Stimulated activated CD4-positive, alpha-beta T cell treated with anti-CD3 and anti-CD28 coated beads, TNF-alpha, amount 100 ng/mL, for 4 hours (primary cell): ENCODE measurements at regions not wholly inside any gene's neighbourhood (a gene's known extent, or its start where the extent isn't known, plus 50 kb on each side); places are given as distances from the start of the nearest gene placed in this dataset.
"Not testable (repeated sequence)": the region's sequence is repeated elsewhere in the genome, so short reads cannot be mapped to it uniquely, and the experiment has no call there.

Experiments
- DNase-seq, 3 experiments: peaks; one replicate each; pipeline ENCODE4 v3.0.0-alpha.2; 2020; ENCODE audit warnings: low read depth in 3 of 3

DNA sequence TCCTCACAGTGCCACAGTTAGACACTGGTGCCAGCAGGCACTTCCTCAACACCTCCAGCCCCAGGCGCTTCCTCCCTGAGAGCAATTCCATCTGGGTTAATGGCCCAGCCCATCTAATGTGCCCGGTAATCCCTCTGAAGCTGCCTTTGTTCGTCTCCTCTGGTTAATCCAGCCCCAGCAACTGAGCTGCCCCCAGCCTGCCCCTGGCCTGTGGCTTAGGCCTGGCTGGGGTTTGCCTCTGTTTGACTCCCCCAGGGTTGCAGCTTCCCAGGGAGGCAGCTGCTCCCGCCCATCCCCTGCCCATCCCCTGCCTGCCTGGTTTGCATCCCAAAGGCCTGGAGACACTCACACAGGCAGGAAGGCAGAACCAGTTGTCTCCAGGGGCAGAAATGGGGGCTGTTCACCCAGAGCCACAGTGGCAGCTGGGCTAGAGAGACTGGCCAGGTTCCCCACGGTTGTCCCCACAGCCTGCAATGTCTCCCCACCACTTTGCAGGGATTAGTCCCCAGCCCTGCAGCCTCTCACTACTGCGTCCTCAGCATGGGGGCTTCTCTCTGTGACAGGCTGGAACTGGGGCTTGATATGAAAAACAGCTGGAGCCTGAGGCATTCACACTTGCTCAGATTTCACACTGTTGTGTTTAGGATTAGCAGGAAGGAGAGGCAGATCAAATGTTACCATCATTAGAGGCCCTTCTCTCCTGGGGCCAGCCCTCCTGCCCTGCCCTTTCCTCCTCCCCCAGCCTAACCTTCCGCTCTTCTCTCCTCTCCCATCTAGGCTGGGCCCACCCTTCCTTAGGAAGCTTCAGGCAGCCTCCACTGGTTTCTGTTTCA is 120.2 kb downstream of the TLR5 start:
- no peak for DNase-seq

DNA sequence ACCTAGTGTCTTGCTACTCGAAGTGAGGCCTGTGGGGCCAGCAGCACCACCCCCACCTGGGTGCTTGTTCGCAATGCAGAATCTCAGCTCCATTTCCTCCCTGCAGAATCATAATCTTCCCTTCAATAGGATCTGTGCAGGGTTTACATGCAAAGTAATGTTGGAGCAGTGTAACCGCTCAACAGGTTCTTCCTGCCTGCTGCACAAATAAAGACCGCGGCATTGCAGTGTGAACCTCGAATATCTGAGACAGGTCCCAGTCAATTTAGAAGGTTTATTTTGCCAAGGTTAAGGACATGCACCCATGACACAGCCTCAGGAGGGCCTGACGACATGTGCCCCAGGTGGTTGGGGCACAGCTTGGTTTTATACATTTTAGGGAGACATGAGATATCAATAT is 119.2 kb downstream of the TLR5 start:
- DNase-seq, result no peak

DNA sequence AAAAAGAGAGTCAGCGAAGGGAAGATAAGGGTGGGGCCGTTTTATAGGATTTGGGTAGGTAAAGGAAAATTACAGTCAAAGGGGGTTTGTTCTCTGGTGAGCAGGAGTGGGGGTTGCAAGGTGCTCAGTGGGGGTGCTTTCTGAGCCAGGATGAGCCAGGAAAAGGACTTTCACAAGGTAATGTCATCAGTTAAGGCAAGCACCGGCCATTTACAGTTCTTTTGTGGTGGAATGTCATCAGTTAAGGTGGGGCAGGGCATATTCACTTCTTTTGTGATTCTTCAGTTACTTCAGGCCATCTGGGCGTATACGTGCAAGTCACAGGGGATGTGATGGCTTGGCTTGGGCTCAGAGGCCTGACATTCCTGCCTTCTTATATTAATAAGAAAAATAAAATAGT is 118.6 kb downstream of the TLR5 start:
- not testable (repeated sequence) for DNase-seq

DNA sequence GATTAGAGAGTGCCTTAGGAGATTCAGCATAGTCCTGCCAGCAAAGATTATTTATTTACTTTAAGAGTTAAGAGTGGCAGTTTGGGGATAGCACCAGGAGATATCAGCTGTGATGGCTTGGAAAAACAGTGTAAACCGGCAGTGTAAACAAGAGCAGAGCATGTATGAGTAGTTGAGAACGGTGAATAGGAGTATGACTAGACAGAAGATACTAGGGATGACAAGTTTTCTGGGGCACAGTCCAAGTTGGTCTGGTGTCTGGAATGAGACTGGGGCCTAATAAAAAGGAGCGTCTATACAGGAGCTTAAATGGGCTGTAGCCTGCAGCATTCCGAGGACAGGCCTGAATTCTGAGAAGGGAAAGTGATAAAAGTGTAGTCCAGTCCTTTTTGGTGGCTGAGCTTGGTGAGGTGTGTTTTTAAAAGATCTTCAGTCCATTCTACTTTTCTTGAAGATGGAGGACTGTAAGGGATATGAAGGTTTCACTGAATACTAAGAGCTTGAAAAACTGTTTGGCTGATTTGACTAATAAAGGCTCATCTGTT is 117.8 kb downstream of the TLR5 start:
- DNase-seq, result not testable (repeated sequence)

DNA sequence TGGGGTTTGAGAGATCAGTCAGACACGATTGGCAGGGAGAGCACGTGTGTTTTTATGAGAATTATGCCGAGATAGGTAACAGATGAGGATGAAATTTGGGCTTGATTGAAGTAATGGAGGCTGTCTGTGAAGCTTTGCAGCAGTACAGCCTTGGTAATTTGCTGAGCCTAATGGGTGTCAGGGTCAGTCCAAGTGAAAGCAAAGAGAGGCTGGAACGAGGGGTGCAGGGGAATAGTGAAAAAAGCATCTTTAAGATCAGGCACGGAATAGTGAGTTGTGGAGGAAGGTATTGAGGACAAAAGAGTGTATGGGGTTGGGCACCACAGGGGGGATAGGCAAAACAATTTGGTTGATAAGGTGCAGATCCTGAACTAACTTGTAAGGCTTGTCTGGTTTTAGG is 116.4 kb downstream of the TLR5 start:
- DNase-seq, result not testable (repeated sequence)

DNA sequence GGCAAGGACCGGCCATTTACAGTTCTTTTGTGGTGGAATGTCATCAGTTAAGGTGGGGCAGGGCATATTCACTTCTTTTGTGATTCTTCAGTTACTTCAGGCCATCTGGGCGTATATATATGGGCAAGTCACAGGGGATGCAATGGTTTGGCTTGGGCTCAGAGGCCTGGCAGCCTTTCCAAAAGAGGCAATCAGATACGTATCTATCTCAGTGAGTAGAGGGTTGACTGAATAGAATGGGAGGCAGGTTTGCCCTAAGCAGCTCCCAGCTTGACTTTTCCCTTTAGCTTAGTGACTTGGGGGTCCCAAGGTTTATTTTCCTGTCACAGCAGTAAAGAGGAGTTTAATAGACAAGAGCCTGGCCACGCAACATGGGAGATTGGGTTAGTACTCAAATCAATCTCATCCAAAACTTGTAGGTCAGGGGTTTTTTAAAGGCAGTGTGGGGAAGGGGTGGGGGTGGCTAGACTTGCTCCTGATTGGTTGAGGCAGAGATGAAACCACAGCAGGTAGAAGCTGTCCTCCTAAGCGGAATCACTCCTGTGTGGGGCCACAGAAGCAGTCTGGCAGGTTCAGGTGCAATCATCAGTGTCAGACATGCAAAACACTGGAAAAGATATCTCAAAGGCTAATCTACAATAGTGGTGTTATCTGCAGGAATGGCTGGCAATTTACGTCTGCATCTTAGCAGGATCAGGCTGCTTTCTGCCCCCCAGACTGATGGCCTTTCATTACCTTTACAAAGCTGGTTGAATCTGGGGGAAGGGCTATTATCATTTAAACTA is 112.9 kb downstream of the TLR5 start:
- DNase-seq, result no peak

DNA sequence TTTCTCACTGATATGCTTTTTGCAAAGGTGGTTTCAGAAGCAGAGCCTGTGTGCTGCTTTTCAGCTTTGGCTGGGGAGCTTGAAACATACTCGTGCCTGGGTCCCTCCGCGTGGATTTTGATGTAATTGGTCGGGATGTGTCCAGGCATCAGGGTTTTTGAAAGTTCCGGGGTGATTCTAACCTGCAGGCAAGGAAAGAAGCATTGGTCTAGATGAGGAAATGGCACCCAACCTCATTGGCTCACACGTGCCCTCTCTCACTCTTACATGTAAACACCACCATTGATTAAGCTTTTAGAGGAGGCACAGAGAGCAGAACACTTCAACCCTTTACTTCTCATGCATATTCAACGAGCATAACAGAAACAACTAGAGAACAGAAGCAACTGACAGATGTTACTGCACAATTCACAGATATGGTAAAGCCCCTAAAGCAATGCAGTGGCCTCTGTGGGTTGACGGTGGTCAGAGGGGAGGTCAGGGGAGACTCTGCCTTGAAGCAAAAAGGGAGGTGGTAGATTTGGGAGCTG is 112.1 kb downstream of the TLR5 start:
- DNase-seq, result no peak

DNA sequence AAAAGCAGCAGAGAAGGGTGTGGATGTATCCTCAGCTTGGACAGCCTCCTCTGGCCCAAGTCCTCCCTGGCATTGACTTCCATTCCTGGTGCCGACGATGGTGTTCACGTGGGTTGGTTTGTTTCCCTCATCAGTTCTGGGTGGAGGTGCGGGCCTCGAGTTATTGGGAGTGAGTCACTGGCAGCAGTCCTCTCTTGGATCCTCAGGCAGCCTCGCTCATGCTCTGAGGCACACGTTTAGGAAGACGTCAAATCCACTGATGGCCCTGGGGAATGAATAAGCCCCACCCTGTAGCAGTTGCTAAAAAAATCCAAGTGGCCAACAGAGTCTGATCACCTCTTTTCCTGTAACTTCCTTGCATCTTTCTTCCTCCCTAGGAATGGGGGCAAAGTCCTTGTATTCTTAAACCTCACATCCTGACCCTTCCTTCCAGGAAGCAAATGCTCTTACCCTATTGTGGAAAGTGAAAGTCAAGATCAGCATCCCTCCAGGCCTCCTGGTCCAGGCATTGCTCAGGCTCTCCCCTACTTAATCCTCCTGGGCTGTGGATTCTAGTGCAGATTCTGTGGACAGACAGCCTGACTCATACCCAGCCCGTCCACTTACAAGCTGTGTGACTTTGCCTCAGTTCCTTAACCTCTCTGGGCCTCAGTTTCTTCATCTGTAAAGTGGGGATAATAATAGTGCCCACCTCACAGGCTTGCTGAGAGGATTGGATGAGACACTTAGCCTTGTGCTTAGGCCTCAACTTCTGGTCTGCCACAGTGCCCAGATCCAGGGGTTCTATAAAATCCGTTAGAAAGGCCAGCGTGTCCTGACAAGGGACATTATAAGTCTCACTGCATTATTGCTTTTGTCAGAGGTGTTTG is 111.1 kb downstream of the TLR5 start:
- DNase-seq, result no peak

DNA sequence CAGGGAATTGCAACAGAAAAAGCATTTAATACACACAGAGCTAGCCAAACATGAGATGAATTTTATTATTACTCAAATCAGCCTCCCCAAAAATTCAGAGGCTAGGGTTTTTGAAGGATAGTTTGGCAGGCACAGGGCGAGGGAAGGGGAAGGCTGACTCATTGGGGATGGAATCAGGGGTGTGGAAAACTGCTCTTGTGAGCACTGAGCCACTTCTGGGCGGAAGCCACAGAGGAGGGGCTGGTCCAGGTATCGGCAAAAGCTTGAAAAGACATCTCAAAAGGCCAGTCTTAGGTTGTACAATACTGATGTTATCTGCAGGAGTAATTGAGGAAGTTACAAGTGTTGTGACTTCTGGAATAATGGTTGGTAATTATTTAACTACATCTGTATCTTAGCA is 109.4 kb downstream of the TLR5 start:
- no peak for DNase-seq

DNA sequence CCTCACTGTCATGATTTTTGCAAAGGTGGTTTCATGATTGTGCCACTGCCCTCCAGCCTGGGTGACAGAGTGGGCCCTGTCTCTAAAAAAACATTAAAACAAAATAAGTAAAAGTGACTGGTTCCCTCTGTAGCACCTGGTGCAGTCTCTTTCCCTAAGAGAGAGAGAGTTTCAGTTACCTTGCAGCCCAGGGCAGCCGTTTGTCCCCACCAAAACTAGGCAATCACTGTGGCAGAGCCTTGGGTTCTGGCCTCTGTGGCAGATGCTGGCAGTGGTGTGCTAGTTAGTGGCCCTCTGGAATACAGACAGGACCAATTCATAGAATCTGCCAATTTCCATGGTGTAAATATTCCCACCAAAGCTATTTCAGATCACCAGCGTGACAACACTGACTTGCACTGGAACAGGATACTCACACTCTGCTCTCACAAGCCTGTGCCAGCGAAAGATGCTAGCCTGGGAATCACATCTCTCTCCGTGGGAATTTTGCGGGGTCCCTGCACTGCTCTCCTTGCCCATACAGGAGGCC is 108.7 kb downstream of the TLR5 start:
- no peak for DNase-seq

DNA sequence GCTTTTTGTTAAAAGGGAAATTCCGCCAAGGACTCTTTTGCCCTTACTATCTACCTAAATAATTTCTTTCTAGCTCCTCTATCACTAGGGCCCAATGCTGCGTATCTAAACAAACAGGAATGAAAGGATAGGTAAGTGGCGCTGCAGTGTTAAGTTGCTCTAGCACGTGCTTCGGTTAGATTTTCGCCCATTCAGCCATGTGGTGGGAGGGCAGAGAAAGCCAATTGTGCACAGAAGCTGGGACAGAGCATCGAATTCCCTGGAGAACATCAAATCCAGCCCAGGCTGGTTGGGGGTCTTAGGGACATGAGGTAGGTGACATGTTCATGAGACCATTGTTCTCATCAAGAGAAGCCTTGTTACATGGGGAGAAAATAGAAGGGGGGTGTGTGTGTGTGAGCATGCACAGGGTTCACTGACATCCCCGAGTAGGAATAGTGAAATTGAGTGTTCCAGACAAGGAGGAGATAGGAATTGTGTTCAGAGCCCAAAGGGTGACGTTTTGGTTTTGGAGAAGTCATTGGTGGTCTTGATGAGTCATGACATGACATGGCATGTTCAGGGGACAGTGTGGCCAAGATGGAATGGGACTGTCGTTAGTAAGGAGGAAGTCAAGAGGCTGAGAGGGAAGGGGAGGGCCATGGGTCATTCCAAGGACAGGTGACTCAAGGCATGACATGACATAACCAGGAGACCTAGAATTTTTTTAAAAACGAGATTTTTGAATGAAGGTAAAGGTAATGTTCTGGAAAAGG is 107.1 kb downstream of the TLR5 start:
- DNase-seq, result no peak

DNA sequence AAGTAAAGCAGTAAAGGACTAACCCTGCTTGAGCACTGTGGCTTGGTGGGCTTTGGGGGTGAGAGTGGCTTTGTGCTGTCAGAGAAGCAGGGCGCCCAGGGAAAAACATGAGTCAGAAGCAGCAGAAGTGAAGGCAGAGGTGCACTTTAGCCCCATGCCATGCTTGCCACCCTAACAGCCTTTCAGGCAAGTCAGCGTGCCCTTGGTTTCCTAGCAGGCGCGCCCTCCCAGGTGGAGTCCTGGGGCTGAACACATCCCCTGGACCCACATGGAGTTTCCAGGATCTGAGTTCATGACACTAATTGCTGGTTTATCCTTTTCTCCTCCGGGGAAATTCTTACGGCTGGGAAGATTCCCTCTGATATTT is 106.6 kb downstream of the TLR5 start:
- no peak for DNase-seq

DNA sequence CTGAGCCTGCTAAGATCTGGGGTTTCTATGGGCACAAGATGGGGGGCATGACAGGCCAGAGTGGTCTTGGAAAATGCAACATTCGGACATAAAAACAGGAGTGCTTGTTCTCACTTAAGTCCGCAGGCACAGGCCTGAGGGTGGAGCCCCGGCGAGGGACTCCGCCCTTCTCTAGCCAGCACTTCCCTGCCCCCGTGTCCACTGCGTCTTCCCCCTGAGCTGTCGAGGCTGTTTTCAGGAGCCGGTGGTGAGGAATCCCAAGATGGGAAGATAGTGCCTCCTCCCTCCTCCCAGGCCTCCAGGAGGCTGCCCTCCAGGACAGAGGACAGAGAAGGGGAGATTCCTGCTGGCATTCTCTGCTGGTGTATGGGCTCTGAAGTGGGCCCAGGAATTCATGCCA is 105.2 kb downstream of the TLR5 start:
- no peak for DNase-seq

DNA sequence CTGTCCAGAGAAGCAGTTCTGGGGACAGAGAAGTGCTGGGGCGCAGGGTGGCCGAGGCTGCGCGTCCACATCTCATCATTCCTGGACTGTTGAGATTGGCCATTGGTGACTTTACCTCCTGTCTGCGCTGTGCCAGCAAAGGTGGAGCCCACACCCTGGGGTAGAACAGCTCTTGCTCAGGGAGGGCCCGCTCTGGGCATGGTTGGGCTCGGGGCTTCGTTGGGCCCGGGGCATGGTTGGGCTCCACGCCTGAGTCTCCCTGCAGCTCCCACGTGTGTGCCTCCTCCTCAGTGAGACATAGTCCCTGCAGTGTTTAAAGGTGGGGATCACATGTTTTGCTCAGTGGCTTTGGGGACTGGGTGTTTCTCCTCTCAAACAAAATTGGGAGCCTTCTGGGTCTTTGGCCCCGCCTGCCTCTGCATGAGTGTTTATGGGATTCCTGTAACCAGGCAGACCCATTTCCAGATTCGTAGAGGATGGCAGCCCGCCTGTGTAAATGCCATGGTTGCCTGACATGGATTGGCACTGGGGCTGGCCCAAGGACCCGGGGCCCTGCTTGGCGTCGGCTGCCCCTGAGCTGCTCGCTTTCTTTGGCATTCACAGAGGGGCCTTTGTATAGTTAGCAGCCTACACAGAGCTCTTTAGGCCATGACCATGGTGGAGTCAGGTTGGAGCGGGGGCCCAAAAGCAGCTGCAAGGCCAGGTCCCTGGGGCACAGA is 104.6 kb downstream of the TLR5 start:
- DNase-seq, result no peak

DNA sequence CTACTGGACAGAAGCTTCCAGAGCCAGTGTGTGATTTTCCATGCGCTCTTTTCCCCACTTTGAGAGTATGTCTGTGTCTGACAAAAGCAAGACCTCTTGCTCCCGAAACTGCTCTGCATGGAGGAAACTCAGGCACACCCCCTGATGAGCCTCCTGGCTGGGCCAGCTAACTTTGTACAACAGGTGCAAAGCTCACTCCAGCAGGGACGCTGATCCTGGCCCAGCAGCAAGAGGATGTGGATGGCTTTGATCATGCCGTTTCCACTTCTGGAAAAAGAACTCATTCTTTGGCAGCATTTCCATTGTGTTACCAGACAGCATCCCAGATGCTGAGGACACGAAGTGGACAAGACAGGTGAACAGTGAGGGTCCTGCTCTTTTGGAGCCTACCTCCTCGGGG is 103.1 kb downstream of the TLR5 start:
- no peak for DNase-seq

DNA sequence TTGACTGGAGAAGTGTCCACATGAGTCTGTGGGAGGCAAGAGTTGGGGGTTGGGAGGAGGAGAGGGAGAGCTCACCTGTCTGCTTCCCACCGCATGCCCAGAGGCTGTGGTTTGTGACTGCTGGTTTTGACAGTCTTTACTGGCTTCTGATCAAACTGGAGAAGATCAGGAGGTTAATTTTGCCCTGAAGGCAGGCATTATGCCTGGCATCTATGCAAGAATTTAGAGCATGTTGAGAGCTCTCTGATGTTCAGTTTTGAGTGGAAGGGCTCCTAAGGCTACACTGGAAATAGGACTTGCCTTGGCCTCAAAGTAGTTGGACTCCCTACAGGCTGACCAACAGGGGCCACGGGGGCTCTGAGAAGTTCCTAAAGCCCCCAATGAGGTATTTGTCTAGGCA is 101.6 kb downstream of the TLR5 start:
- DNase-seq, result no peak

DNA sequence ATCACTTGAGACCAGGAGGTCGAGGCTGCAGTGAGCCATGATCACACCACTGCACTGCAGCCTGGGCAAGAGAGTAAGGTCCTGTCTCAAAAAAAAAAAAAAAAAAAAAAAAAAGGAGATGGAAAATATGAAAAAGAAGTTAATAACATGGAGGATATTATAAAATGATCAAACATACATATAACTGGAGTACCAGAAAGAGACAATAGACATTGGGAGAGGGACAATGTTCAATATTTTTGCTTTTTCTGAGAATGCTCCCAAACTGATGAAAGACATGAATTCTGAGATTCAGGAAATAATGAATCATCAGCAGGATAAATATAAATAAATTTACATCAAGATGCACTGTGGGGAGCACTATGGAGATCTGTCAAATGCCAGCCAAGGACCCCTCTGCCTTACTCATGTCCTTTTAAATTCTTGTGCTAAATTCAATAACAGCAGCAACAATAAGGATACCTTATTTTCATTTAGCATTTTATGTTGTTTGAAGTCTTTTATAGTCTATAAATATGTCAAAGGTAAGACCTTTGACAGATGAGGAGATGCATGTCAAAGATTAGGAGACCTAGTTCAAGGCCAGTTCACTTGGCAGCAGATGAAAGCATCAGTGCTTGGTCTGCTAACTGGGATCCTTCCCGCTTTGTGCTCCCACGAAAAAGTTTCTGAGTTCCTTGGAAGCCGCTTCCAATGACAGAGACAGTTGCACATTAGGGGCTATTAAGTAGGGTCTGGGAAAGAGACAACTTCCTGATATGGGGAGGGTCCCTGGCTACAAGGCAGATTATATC is 97.7 kb downstream of the TLR5 start:
- no peak for DNase-seq

DNA sequence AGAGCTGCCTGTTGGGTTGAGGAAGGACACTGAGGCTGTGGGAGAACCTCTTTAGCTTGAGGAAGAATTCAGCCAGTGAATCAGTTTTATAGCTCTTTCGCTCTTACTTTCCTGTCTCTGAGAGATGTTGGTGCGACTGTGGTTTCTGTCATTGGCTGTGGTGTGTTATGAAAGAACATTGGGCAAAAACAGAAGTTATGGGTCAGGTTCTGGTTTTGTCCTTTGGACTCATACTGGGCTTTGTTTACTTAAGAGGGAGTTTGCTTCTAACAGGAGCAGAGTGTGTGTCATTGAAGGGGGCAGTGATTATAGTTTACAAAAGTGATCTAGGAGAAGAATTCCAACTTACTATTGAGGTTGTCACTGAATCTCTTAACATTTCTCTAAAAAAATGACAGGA is 97.0 kb downstream of the TLR5 start:
- no peak for DNase-seq

DNA sequence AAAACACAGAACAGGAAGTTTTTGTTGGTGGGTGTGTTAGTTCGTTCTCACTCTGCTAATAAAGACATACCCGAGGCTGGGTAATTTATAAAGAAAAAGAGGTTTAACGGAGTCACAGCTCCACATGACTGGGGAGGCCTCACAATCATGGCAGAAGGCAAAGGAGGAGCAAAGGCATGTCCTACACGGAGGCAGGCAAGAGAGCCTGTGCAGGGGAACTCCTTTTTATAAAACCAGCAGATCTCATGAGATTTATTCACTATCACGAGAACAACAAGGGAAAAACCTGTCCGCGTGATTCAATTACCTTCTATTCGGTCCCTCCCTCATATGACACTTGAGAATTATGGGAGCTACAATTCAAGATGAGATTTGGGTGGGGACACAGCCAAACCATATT is 96.6 kb downstream of the TLR5 start:
- not testable (repeated sequence) for DNase-seq
